ENCODE measurements at regions not wholly inside any gene's neighbourhood (a gene's known extent, or its start where the extent isn't known, plus 50 kb on each side); places are given as distances from the start of the nearest gene placed in this dataset.

GRCh38 chr21:28865488-28866186 lies 127.0 kb downstream of the LTN1 start:
- H3K9me3 ChIP-seq: no peaks in the 10 kb centered on the region
- H3K27ac ChIP-seq: no peak overlapping the region
- TF ChIP-seq CTCF (IDR thresholded peaks at IDR 0.05) (no peak), POLR2A (IDR thresholded peaks at IDR 0.05) (no peak), POLR2AphosphoS5 (IDR thresholded peaks at IDR 0.05; ENCODE audit: insufficient read depth in 1 of 2, low read depth in 1 of 2) (no peak)
- H3K4me1 ChIP-seq: no peaks in the 10 kb centered on the region
- no peaks in the 10 kb centered on the region for H3K36me3 ChIP-seq
- H3K27me3 ChIP-seq: no peaks in the 10 kb centered on the region
- DNase-seq (ENCODE audit: extremely low spot score in 2 of 2): no peak
- no peak overlapping the region for H3K4me3 ChIP-seq
- intact Hi-C loops (cut with DNase I): no loop called here

- DNase-seq (ENCODE audit: extremely low spot score in 2 of 2): no peak
- Histone ChIP-seq H3K36me3 (no peaks in the 10 kb centered on the region), H3K27me3 (no peaks in the 10 kb centered on the region), H3K4me1 (peaks cover 12% of the 10 kb centered on the region), H3K4me3 (no peak overlapping the region), H3K27ac (no peak overlapping the region), H3K9me3 (no peaks in the 10 kb centered on the region)
- no peak for TF ChIP-seq POLR2AphosphoS5 (IDR thresholded peaks at IDR 0.05; ENCODE audit: insufficient read depth in 1 of 2, low read depth in 1 of 2)
- TF ChIP-seq CTCF (IDR thresholded peaks at IDR 0.05): no peak
- TF ChIP-seq POLR2A (IDR thresholded peaks at IDR 0.05): no peak
- intact Hi-C loops (cut with DNase I): no loop called here
These were observed 134.3 kb downstream of the LTN1 start for GRCh38 chr21:28858424-28858823.

- Histone ChIP-seq H3K9me3 (no peaks in the 10 kb centered on the region), H3K4me1 (peaks cover 12% of the 10 kb centered on the region), H3K27me3 (no peaks in the 10 kb centered on the region), H3K27ac (no peak overlapping the region), H3K4me3 (no peak overlapping the region), H3K36me3 (no peaks in the 10 kb centered on the region)
- no peak for TF ChIP-seq CTCF (IDR thresholded peaks at IDR 0.05)
- intact Hi-C loops (cut with DNase I): no loop called here
- DNase-seq (ENCODE audit: extremely low spot score in 2 of 2): no peak
These were observed 134.9 kb downstream of the LTN1 start for GRCh38 chr21:28857752-28858151.

DNA sequence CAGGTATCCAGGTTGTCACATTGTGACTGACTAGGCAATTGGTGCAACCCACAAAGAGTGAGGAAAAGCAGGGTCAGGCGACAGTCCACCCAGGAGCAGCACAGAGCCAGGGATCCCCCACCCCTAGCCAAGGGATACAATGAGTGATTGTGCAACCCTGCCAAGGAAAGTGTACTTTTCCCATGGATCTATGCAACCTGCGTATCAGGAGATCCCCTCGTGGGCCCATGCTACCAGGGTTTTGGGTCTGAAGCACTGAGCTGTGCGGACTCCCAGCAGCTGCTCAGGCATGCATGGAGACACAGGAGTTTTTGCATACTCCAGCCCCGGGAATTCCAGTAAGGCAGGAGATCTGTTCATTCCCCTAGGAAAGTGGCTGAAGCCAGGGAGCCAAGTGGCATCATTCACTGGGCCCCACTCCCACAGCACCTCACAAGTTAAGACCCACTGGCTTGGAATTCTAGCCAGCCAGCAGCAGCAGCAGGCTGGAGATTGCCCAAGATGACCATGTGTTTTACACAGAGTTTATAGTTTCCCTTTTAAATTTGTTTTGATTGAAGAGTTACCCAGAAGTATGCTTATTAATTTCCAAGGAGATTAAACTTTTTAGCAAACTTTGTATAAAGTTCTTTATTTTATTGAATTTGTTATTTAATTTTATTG lies 136.0 kb downstream of the LTN1 start:
- Histone ChIP-seq H3K4me3 (no peak overlapping the region), H3K27ac (no peak overlapping the region)
- intact Hi-C loops (cut with DNase I): no loop called here

More for the DNA sequence above, 136.0 kb downstream of the LTN1 start:
- Histone ChIP-seq H3K9me3 (no peaks in the 10 kb centered on the region), H3K36me3 (no peaks in the 10 kb centered on the region), H3K27me3 (no peaks in the 10 kb centered on the region), H3K4me1 (peaks cover 12% of the 10 kb centered on the region)
- no peak for DNase-seq (ENCODE audit: extremely low spot score in 2 of 2)
- TF ChIP-seq CTCF (IDR thresholded peaks at IDR 0.05) (no peak), POLR2AphosphoS5 (IDR thresholded peaks at IDR 0.05; ENCODE audit: insufficient read depth in 1 of 2, low read depth in 1 of 2) (no peak), POLR2A (IDR thresholded peaks at IDR 0.05) (no peak)

Measured in vagina (tissue), 2 donors.